K562 (cell line): ENCODE measurements at regions not wholly inside any gene's neighbourhood (a gene's known extent, or its start where the extent isn't known, plus 50 kb on each side); places are given as distances from the start of the nearest gene placed in this dataset.

Experiments
- ATAC-seq: fragments of 200-7000 bp; cut with Tn5 transposase; 3 replicates; pipeline ENCODE4 v1.9.1; 2020; ENCODE audit warnings: moderate library complexity
- BruUV-seq: library from RNA; stranded (reverse); fragments of 400-500 nt; replicated peaks from 2 replicates; lab custom pipeline; 2021; lab: Mats Ljungman, UMichigan
- CTCF ChIA-PET: fragments of 300-600 bp; formaldehyde crosslinking; extraction: SDS; loops from one replicate; lab custom pipeline; 2021; ENCODE audit warnings: low intra/inter-chr PET ratio; lab: Yijun Ruan, JAX
- POLR2A ChIA-PET: fragments of 300-600, 350-650 bp; sonication (Branson Sonifier 250); formaldehyde crosslinking; extraction: SDS; loops from one replicate; lab custom pipeline; 2021; ENCODE audit warnings: antibody characterized with exemption, inconsistent platforms; lab: Yijun Ruan, JAX
- DNase-seq, 4 experiments: peaks; one replicate each; pipeline versions ENCODE4 v3.0.0 to v3.0.0-alpha.2; 2011 to 2018; ENCODE audit warnings: low spot score in 3 of 4, mixed read lengths in 3 of 4; ENCODE audit errors: extremely low read depth in 1 of 4
- FAIRE-seq: peaks from 2 replicates; lab custom pipeline; 2011; peaks lifted over from hg19 to GRCh38; lab: Jason Lieb, UNC
- H2AFZ ChIP-seq: 2 replicates; pipeline ENCODE4 v1.6.0; 2011; ENCODE audit warnings: low read depth, low read length, control low read depth, inconsistent platforms
- H3K27ac ChIP-seq: fragments of 200-600 bp; 3 replicates; pipeline ENCODE4 v1.8.0; 2011; ENCODE audit warnings: low read depth, mild to moderate bottlenecking, control low read depth, inconsistent platforms, low read length, moderate library complexity, mixed read lengths; ENCODE audit errors: extremely low read depth
- H3K27me3 ChIP-seq, 2 experiments: fragments of 300-600 bp in 1 of 2; 2 replicates in 1 of 2; 3 replicates in 1 of 2; pipeline versions ENCODE4 v1.6.0 to v1.8.0; 2011; ENCODE audit warnings: inconsistent platforms in 2 of 2, low read length in 2 of 2, mild to moderate bottlenecking in 1 of 2, mixed read lengths in 1 of 2, moderate library complexity in 1 of 2; ENCODE audit not compliant: control insufficient read depth in 2 of 2, insufficient read depth in 2 of 2
- H3K36me3 ChIP-seq: fragments of 300-600 bp; 3 replicates; pipeline ENCODE4 v1.8.0; 2011; ENCODE audit warnings: mild to moderate bottlenecking, low read length, inconsistent platforms; ENCODE audit not compliant: control insufficient read depth, insufficient read depth
- H3K4me1 ChIP-seq, 2 experiments: fragments of 200-600 bp in 1 of 2; replicated peaks in 1 of 2; 2 replicates in 1 of 2; 3 replicates in 1 of 2; pipeline versions ENCODE4 v1.5.1 to v1.8.0; 2011; ENCODE audit warnings: inconsistent platforms in 2 of 2, low read length in 2 of 2, mild to moderate bottlenecking in 1 of 2, mixed read lengths in 1 of 2, moderate library complexity in 1 of 2; ENCODE audit not compliant: control insufficient read depth in 2 of 2, insufficient read depth in 2 of 2
- H3K4me2 ChIP-seq: 2 replicates; pipeline ENCODE4 v1.6.1; 2011; ENCODE audit warnings: low read length, control low read depth, inconsistent platforms, mixed read lengths; ENCODE audit not compliant: insufficient read depth
- H3K4me3 ChIP-seq: fragments of 200-600 bp; sonication (generic), shearing (Covaris generic); 2 replicates; pipeline ENCODE4 v1.5.1; 2016; ENCODE audit warnings: control low read depth, inconsistent platforms
- H3K79me2 ChIP-seq: fragments of 200-600 bp; 3 replicates; pipeline ENCODE4 v1.8.0; 2011; ENCODE audit warnings: low read length, inconsistent platforms; ENCODE audit not compliant: control insufficient read depth, insufficient read depth
- H3K9ac ChIP-seq, 2 experiments: 2 replicates each; pipeline versions ENCODE4 v1.6.0 to v1.6.1; 2011; ENCODE audit warnings: low read depth in 2 of 2, low read length in 2 of 2, control low read depth in 1 of 2, inconsistent platforms in 1 of 2, mild to moderate bottlenecking in 1 of 2, mixed read lengths in 1 of 2; ENCODE audit not compliant: insufficient read depth in 1 of 2
- H3K9me1 ChIP-seq: one replicate; pipeline ENCODE4 v1.6.0; 2011; ENCODE audit warnings: inconsistent platforms, mild to moderate bottlenecking, low read length, moderate library complexity; ENCODE audit not compliant: control insufficient read depth, insufficient read depth
- H3K9me3 ChIP-seq: replicated peaks from 2 replicates; pipeline ENCODE4 v1.5.1; 2011; ENCODE audit warnings: low read depth, low read length, inconsistent platforms; ENCODE audit not compliant: control insufficient read depth, insufficient read depth
- H4K20me1 ChIP-seq: replicated peaks from 2 replicates; pipeline ENCODE4 v1.6.1; 2011; ENCODE audit warnings: low read length, inconsistent platforms, mixed read lengths; ENCODE audit not compliant: control insufficient read depth, insufficient read depth
- COPS2 ChIP-seq: fragments of 450-650 bp; conservative IDR thresholded peaks from 2 replicates; pipeline ENCODE4 v1.6.1; 2016; ENCODE audit warnings: mild to moderate bottlenecking, moderate library complexity
- DDX20 ChIP-seq: fragments of 450-650 bp; IDR thresholded peaks from 2 replicates; pipeline ENCODE4 v1.6.1; 2016; ENCODE audit warnings: missing genetic modification characterization, low read depth, mild to moderate bottlenecking, missing compliant biosample characterization, moderate library complexity
- HLTF ChIP-seq: fragments of 450-650 bp; IDR thresholded peaks from 2 replicates; pipeline ENCODE4 v1.6.1; 2016
- KDM5B ChIP-seq: fragments of 200-600 bp; sonication (generic); IDR thresholded peaks from 2 replicates; pipeline ENCODE4 v1.6.1; 2012; ENCODE audit warnings: low read depth, mild to moderate bottlenecking, moderate library complexity, low read length, control low read depth, inconsistent platforms; ENCODE audit not compliant: insufficient replicate concordance
- NUFIP1 ChIP-seq: fragments of 450-650 bp; IDR thresholded peaks from 2 replicates; pipeline ENCODE4 v1.6.1; 2018; ENCODE audit not compliant: partially characterized antibody
- SIN3B ChIP-seq: fragments of 450-650 bp; IDR thresholded peaks from 2 replicates; pipeline ENCODE4 v1.6.1; 2017; ENCODE audit warnings: low read depth, mild to moderate bottlenecking, moderate library complexity
- SLC30A9 ChIP-seq: fragments of 250-450 bp; sonication (Bioruptor Pico); IDR thresholded peaks from 2 replicates; pipeline ENCODE4 v1.8.0; 2022; ENCODE audit warnings: mild to moderate bottlenecking, moderate library complexity
- TCFL5 ChIP-seq: fragments of 250-450 bp; sonication (Bioruptor Pico); conservative IDR thresholded peaks from 2 replicates; pipeline ENCODE4 v1.6.1; 2021; ENCODE audit warnings: mild to moderate bottlenecking, moderate library complexity, matching md5 sums
- YBX1 ChIP-seq: fragments of 450-650 bp; IDR thresholded peaks from 2 replicates; pipeline ENCODE4 v1.7.1; 2016; ENCODE audit warnings: mild to moderate bottlenecking
- ZNF644 ChIP-seq: fragments of 200-800 bp; sonication (Bioruptor generic); IDR thresholded peaks from 2 replicates; pipeline ENCODE4 v1.6.1; 2016; ENCODE audit warnings: low read depth, missing genetic modification characterization, missing compliant biosample characterization
- ZNF766 ChIP-seq: fragments of 200-800 bp; sonication (Bioruptor generic); conservative IDR thresholded peaks from 2 replicates; pipeline ENCODE4 v1.6.1; 2016; ENCODE audit warnings: missing genetic modification characterization, missing compliant biosample characterization
- WGBS: fragments of 100-300 bp; shearing (Covaris generic); methylation state at CpG from one replicate; pipeline ENCODE4 v1.1.6; 2016; ENCODE audit warnings: low coverage, mixed read lengths; ENCODE audit not compliant: insufficient coverage; ENCODE audit errors: missing lambda C conversion rate; 5-methylcytosine and 5-hydroxymethylcytosine counted together
- in situ Hi-C: fragments of 300-500 bp; cut with MboI; formaldehyde crosslinking; loops from 4 replicates; pipeline ENCODE4 v1.15.0; 2018; ENCODE audit warnings: inconsistent platforms, mixed read lengths
- intact Hi-C: fragments of 100-400 bp; cut with micrococcal nuclease; formaldehyde crosslinking; loops from 2 replicates; pipeline ENCODE4 v1.14.2; 2022
- TF ChIP-seq, protein P1 (sequence below): sonication (generic); formaldehyde crosslinking; IDR thresholded peaks from 2 replicates; pipeline ENCODE4 v1.8.0; 2022; ENCODE audit warnings: mild to moderate bottlenecking, low read depth, missing genetic modification reagents
- TF ChIP-seq, protein P2 (sequence below): fragments of 450-650 bp; IDR thresholded peaks from 2 replicates; pipeline ENCODE4 v1.7.1; 2018; ENCODE audit warnings: mild to moderate bottlenecking, low read depth; ENCODE audit not compliant: partially characterized antibody
- TF ChIP-seq, protein P3 (sequence below): IDR thresholded peaks from 2 replicates; pipeline ENCODE4 v1.6.1; 2014; ENCODE audit warnings: antibody characterized with exemption
- TF ChIP-seq, protein P4 (sequence below): fragments of 450-650 bp; IDR thresholded peaks from one replicate; pipeline ENCODE4 v1.6.1; 2018; ENCODE audit warnings: mild to moderate bottlenecking, moderate library complexity; ENCODE audit not compliant: partially characterized antibody

DNA sequence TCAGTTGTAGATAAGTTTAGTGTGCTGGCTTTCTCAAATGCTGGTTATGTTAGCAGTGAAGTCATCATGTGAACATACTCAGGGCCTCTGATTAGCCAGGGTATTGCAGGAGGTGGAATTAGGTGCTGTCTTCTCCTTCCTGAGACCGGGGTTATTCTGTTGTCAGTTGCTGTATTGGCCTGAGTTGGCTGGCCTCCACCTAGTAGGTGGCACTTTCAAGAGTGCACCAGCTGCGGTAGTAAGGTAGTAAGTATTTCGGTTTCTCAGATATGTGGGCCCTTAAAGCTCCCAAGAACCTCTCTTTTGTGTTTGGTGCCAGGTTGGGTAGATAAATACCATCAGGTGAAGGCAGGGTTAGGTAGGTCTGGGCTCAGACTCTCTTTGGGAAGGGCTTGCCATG, 1430.5 kb upstream of the CELF4 start:
- intact Hi-C loops = no loop called here
- no peaks in the 10 kb centered on the region for H3K36me3 ChIP-seq
- no peaks in the 10 kb centered on the region for H3K79me2 ChIP-seq
- H3K4me1 ChIP-seq = no peaks in the 10 kb centered on the region
- no peak overlapping the region for H3K9ac ChIP-seq
- no peaks in the 10 kb centered on the region for H4K20me1 ChIP-seq
- TF ChIP-seq NUFIP1 (no peak), TCFL5 (CRISPR knock-in tag) (no peak), SLC30A9 (no peak), KDM5B (no peak), ZNF644 (tag) (no peak), DDX20 (tag) (no peak), COPS2 (no peak), HLTF (no peak), YBX1 (no peak), SIN3B (no peak), ZNF766 (no peak)
- TF ChIP-seq, protein P1, sequence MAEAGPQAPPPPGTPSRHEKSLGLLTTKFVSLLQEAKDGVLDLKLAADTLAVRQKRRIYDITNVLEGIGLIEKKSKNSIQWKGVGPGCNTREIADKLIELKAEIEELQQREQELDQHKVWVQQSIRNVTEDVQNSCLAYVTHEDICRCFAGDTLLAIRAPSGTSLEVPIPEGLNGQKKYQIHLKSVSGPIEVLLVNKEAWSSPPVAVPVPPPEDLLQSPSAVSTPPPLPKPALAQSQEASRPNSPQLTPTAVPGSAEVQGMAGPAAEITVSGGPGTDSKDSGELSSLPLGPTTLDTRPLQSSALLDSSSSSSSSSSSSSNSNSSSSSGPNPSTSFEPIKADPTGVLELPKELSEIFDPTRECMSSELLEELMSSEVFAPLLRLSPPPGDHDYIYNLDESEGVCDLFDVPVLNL (CRISPR knock-in tag) = no peak
- TF ChIP-seq, protein P2, sequence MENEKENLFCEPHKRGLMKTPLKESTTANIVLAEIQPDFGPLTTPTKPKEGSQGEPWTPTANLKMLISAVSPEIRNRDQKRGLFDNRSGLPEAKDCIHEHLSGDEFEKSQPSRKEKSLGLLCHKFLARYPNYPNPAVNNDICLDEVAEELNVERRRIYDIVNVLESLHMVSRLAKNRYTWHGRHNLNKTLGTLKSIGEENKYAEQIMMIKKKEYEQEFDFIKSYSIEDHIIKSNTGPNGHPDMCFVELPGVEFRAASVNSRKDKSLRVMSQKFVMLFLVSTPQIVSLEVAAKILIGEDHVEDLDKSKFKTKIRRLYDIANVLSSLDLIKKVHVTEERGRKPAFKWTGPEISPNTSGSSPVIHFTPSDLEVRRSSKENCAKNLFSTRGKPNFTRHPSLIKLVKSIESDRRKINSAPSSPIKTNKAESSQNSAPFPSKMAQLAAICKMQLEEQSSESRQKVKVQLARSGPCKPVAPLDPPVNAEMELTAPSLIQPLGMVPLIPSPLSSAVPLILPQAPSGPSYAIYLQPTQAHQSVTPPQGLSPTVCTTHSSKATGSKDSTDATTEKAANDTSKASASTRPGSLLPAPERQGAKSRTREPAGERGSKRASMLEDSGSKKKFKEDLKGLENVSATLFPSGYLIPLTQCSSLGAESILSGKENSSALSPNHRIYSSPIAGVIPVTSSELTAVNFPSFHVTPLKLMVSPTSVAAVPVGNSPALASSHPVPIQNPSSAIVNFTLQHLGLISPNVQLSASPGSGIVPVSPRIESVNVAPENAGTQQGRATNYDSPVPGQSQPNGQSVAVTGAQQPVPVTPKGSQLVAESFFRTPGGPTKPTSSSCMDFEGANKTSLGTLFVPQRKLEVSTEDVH = no peak
- TF ChIP-seq, protein P3, sequence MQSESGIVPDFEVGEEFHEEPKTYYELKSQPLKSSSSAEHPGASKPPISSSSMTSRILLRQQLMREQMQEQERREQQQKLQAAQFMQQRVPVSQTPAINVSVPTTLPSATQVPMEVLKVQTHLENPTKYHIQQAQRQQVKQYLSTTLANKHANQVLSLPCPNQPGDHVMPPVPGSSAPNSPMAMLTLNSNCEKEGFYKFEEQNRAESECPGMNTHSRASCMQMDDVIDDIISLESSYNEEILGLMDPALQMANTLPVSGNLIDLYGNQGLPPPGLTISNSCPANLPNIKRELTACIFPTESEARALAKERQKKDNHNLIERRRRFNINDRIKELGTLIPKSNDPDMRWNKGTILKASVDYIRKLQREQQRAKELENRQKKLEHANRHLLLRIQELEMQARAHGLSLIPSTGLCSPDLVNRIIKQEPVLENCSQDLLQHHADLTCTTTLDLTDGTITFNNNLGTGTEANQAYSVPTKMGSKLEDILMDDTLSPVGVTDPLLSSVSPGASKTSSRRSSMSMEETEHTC = no peak
- TF ChIP-seq, protein P4, sequence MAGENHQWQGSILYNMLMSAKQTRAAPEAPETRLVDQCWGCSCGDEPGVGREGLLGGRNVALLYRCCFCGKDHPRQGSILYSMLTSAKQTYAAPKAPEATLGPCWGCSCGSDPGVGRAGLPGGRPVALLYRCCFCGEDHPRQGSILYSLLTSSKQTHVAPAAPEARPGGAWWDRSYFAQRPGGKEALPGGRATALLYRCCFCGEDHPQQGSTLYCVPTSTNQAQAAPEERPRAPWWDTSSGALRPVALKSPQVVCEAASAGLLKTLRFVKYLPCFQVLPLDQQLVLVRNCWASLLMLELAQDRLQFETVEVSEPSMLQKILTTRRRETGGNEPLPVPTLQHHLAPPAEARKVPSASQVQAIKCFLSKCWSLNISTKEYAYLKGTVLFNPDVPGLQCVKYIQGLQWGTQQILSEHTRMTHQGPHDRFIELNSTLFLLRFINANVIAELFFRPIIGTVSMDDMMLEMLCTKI = no peak
- no peak overlapping the region for H3K27ac ChIP-seq
- H3K9me3 ChIP-seq = no peaks in the 10 kb centered on the region
- H3K27me3 ChIP-seq = no peaks in the 10 kb centered on the region
- CTCF ChIA-PET = no interaction called here
- no peak overlapping the region for H3K4me2 ChIP-seq
- WGBS = 2% methylated on average over 3 of the region's 3 CpGs
- H2AFZ ChIP-seq = no peak overlapping the region
- POLR2A ChIA-PET = no interaction called here
- ATAC-seq (no peak), DNase-seq (no peak), FAIRE-seq (no peak)
- no peak overlapping the region for H3K4me3 ChIP-seq
- in situ Hi-C loops = no loop called here
- no peaks in the 10 kb centered on the region for H3K9me1 ChIP-seq
- BruUV-seq = no TSS peak
